SU-DHL-6 (cell line): ENCODE measurements at regions not wholly inside any gene's neighbourhood (a gene's known extent, or its start where the extent isn't known, plus 50 kb on each side); places are given as distances from the start of the nearest gene placed in this dataset.

Experiments used
- H2AFZ ChIP-seq: fragments of 200-600 bp; sonication (generic); 2 replicates; pipeline ENCODE4 v1.6.1; 2014; ENCODE audit warnings: low read depth, mild to moderate bottlenecking, moderate library complexity, mixed read lengths, antibody characterized with exemption, low read length; ENCODE audit not compliant: severe bottlenecking
- H3F3A ChIP-seq: fragments of 200-600 bp; shearing (Covaris generic); 2 replicates; pipeline ENCODE4 v1.6.0; 2016; ENCODE audit warnings: antibody characterized with exemption, mild to moderate bottlenecking; ENCODE audit not compliant: insufficient read depth
- H3K27ac ChIP-seq: fragments of 200-600 bp; sonication (generic); 2 replicates; pipeline ENCODE4 v1.5.1; 2016; ENCODE audit warnings: low read depth, mild to moderate bottlenecking, low read length, moderate library complexity, mixed read lengths
- H3K27me3 ChIP-seq: fragments of 200-600 bp; sonication (generic), shearing (Covaris generic); 2 replicates; pipeline ENCODE4 v1.6.0; 2014; ENCODE audit warnings: mild to moderate bottlenecking, low read length
- H3K36me3 ChIP-seq: fragments of 200-600 bp; sonication (generic); 2 replicates; pipeline ENCODE4 v1.6.1; 2014; ENCODE audit warnings: mild to moderate bottlenecking, low read length, mixed read lengths
- H3K4me2 ChIP-seq: fragments of 300-600, 200-600 bp; shearing (Covaris generic), sonication (generic); 2 replicates; pipeline ENCODE4 v1.6.0; 2014; ENCODE audit warnings: low read length, low read depth, mild to moderate bottlenecking; ENCODE audit not compliant: poor library complexity, severe bottlenecking
- H3K4me3 ChIP-seq: fragments of 200-600 bp; sonication (generic); 2 replicates; pipeline ENCODE4 v1.5.1; 2014; ENCODE audit warnings: antibody characterized with exemption, low read length, mild to moderate bottlenecking, mixed read lengths; ENCODE audit not compliant: insufficient read depth, poor library complexity, severe bottlenecking
- H3K79me2 ChIP-seq: fragments of 200-600 bp; sonication (generic); 2 replicates; pipeline ENCODE4 v1.6.1; 2014; ENCODE audit warnings: mild to moderate bottlenecking, low read length, moderate library complexity; ENCODE audit not compliant: insufficient read depth
- H3K9ac ChIP-seq: fragments of 200-600 bp; sonication (generic); 2 replicates; pipeline ENCODE4 v1.7.0; 2014; ENCODE audit warnings: mild to moderate bottlenecking, low read length
- H3K9me2 ChIP-seq: fragments of 200-600 bp; sonication (generic); replicated peaks from 2 replicates; pipeline ENCODE4 v1.6.1; 2014; ENCODE audit warnings: low read length; ENCODE audit not compliant: insufficient read depth
- H3K9me3 ChIP-seq: fragments of 200-600 bp; sonication (generic); 2 replicates; pipeline ENCODE4 v1.6.1; 2014; ENCODE audit warnings: low read length, mixed read lengths; ENCODE audit not compliant: insufficient read depth
- H4K20me1 ChIP-seq: fragments of 200-600 bp; sonication (generic); 2 replicates; pipeline ENCODE4 v1.6.1; 2014; ENCODE audit warnings: low read depth, mild to moderate bottlenecking, antibody characterized with exemption, low read length, moderate library complexity, mixed read lengths
- EZH2phosphoT487 ChIP-seq: fragments of 200-600 bp; sonication (generic), shearing (Covaris generic); conservative IDR thresholded peaks from 2 replicates; pipeline ENCODE4 v1.6.1; 2018; ENCODE audit warnings: mild to moderate bottlenecking, antibody characterized with exemption, low read length, moderate library complexity, mixed read lengths
- TF ChIP-seq, protein P1 (sequence below): fragments of 200-600 bp; sonication (generic); IDR thresholded peaks from one replicate; pipeline ENCODE4 v1.5.1; 2017; ENCODE audit warnings: antibody characterized with exemption, mild to moderate bottlenecking, low read length, moderate library complexity; ENCODE audit not compliant: insufficient read depth, poor library complexity, severe bottlenecking

GRCh38 chr16:54455030-54455725 is 168.6 kb upstream of the IRX3 start:
- no peak overlapping the region for H3K4me2 ChIP-seq

DNA sequence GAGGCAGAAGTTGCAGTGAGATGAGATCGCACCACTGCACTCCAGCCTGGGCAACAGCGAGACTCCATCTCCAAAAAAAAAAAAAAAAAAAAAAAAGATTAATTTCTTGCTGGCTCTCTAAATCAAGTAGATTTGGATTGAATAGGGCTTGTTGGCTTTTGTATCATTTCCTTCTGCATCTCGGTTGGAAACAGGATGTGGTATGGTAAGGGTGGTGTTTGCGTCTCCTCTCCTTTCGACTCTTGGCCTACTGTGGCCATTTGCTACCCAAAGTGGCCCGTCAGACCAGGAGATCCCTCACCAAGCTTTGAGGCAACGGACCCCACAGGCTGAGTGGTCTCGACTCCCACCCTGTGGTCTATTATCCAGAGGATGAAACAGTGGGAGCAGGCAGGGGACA is 168.0 kb upstream of the IRX3 start:
- no peaks in the 10 kb centered on the region for H4K20me1 ChIP-seq
- no peak overlapping the region for H3K27ac ChIP-seq
- H2AFZ ChIP-seq: no peak overlapping the region
- H3K36me3 ChIP-seq: no peaks in the 10 kb centered on the region
- H3K27me3 ChIP-seq: no peaks in the 10 kb centered on the region
- H3K9ac ChIP-seq: no peak overlapping the region
- H3K9me2 ChIP-seq: no peaks in the 10 kb centered on the region
- H3F3A ChIP-seq: no peaks in the 10 kb centered on the region
- H3K79me2 ChIP-seq: no peaks in the 10 kb centered on the region
- H3K9me3 ChIP-seq: no peaks in the 10 kb centered on the region
- TF ChIP-seq, protein P1, sequence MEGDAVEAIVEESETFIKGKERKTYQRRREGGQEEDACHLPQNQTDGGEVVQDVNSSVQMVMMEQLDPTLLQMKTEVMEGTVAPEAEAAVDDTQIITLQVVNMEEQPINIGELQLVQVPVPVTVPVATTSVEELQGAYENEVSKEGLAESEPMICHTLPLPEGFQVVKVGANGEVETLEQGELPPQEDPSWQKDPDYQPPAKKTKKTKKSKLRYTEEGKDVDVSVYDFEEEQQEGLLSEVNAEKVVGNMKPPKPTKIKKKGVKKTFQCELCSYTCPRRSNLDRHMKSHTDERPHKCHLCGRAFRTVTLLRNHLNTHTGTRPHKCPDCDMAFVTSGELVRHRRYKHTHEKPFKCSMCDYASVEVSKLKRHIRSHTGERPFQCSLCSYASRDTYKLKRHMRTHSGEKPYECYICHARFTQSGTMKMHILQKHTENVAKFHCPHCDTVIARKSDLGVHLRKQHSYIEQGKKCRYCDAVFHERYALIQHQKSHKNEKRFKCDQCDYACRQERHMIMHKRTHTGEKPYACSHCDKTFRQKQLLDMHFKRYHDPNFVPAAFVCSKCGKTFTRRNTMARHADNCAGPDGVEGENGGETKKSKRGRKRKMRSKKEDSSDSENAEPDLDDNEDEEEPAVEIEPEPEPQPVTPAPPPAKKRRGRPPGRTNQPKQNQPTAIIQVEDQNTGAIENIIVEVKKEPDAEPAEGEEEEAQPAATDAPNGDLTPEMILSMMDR: no peak
- TF ChIP-seq EZH2phosphoT487: no peak
- no peak overlapping the region for H3K4me3 ChIP-seq
- no peak overlapping the region for H3K4me2 ChIP-seq

More at GRCh38 chr16:54455030-54455725, 168.6 kb upstream of the IRX3 start:
- H2AFZ ChIP-seq: no peak overlapping the region
- H3K4me3 ChIP-seq: no peak overlapping the region
- H3K79me2 ChIP-seq: no peaks in the 10 kb centered on the region
- H3K27ac ChIP-seq: no peak overlapping the region
- no peaks in the 10 kb centered on the region for H3K9me3 ChIP-seq
- no peaks in the 10 kb centered on the region for H3K9me2 ChIP-seq
- no peaks in the 10 kb centered on the region for H3K27me3 ChIP-seq
- no peaks in the 10 kb centered on the region for H3K36me3 ChIP-seq
- H4K20me1 ChIP-seq: no peaks in the 10 kb centered on the region
- H3F3A ChIP-seq: no peaks in the 10 kb centered on the region
- no peak for TF ChIP-seq EZH2phosphoT487
- TF ChIP-seq, protein P1: no peak
- H3K9ac ChIP-seq: no peak overlapping the region

GRCh38 chr16:54453871-54454270 is 167.3 kb upstream of the IRX3 start:
- Histone ChIP-seq H3K9me2 (no peaks in the 10 kb centered on the region), H3K27ac (no peak overlapping the region), H3K79me2 (no peaks in the 10 kb centered on the region), H3K9ac (no peak overlapping the region), H3K4me2 (no peak overlapping the region), H2AFZ (no peak overlapping the region), H3F3A (no peaks in the 10 kb centered on the region), H4K20me1 (no peaks in the 10 kb centered on the region), H3K27me3 (no peaks in the 10 kb centered on the region), H3K9me3 (no peaks in the 10 kb centered on the region), H3K36me3 (no peaks in the 10 kb centered on the region), H3K4me3 (no peak overlapping the region)
- no peak for TF ChIP-seq EZH2phosphoT487
- TF ChIP-seq, protein P1: no peak
